DOHH2 (cell line): ENCODE measurements at regions not wholly inside any gene's neighbourhood (a gene's known extent, or its start where the extent isn't known, plus 50 kb on each side); places are given as distances from the start of the nearest gene placed in this dataset.

Experiments
- H3F3A ChIP-seq: fragments of 200-600 bp; sonication (generic), shearing (Covaris generic); 2 replicates; pipeline ENCODE4 v1.6.0; 2016; ENCODE audit warnings: antibody characterized with exemption, mild to moderate bottlenecking; ENCODE audit not compliant: control insufficient read depth, insufficient read depth
- H3K27ac ChIP-seq: fragments of 200-600 bp; sonication (generic); 2 replicates; pipeline ENCODE4 v1.5.1; 2014; ENCODE audit warnings: low read depth, mild to moderate bottlenecking, low read length, moderate library complexity
- H3K27me3 ChIP-seq: fragments of 200-600 bp; sonication (generic); 2 replicates; pipeline ENCODE4 v1.6.1; 2014; ENCODE audit warnings: mild to moderate bottlenecking, low read length, mixed read lengths; ENCODE audit not compliant: control insufficient read depth
- H3K36me3 ChIP-seq: fragments of 200-600 bp; sonication (generic); 2 replicates; pipeline ENCODE4 v1.6.1; 2014; ENCODE audit warnings: mild to moderate bottlenecking, low read length, moderate library complexity, mixed read lengths; ENCODE audit not compliant: control insufficient read depth
- H3K4me1 ChIP-seq: fragments of 200-600 bp; sonication (generic); 2 replicates; pipeline ENCODE4 v1.6.1; 2014; ENCODE audit warnings: mild to moderate bottlenecking, low read length, mixed read lengths; ENCODE audit not compliant: control insufficient read depth
- H3K4me2 ChIP-seq: fragments of 200-600 bp; sonication (generic); 2 replicates; pipeline ENCODE4 v1.6.0; 2014; ENCODE audit warnings: mild to moderate bottlenecking, low read length, moderate library complexity
- H3K4me3 ChIP-seq: fragments of 200-600 bp; sonication (generic); 2 replicates; pipeline ENCODE4 v1.5.1; 2014; ENCODE audit warnings: mild to moderate bottlenecking, low read length, mixed read lengths
- H3K79me2 ChIP-seq: fragments of 200-600 bp; sonication (generic); 2 replicates; pipeline ENCODE4 v1.6.1; 2014; ENCODE audit warnings: mild to moderate bottlenecking, low read length, mixed read lengths; ENCODE audit not compliant: control insufficient read depth
- H3K9me2 ChIP-seq: fragments of 200-600 bp; sonication (generic); replicated peaks from 2 replicates; pipeline ENCODE4 v1.6.1; 2014; ENCODE audit warnings: mild to moderate bottlenecking, low read length, mixed read lengths; ENCODE audit not compliant: control insufficient read depth
- H3K9me3 ChIP-seq: fragments of 200-600 bp; sonication (generic); 2 replicates; pipeline ENCODE4 v1.6.1; 2014; ENCODE audit warnings: antibody characterized with exemption, low read length, mixed read lengths; ENCODE audit not compliant: control insufficient read depth, insufficient read depth
- H4K20me1 ChIP-seq: fragments of 200-600 bp; sonication (generic); 2 replicates; pipeline ENCODE4 v1.6.0; 2014; ENCODE audit warnings: low read depth, mild to moderate bottlenecking, antibody characterized with exemption, low read length, moderate library complexity; ENCODE audit not compliant: control insufficient read depth, insufficient read depth
- EZH2phosphoT487 ChIP-seq: fragments of 200-600 bp; sonication (generic); IDR thresholded peaks from 2 replicates; pipeline ENCODE4 v1.6.1; 2017; ENCODE audit warnings: borderline replicate concordance, mild to moderate bottlenecking, antibody characterized with exemption, low read length, moderate library complexity, mixed read lengths
- TF ChIP-seq, protein P1 (sequence below): fragments of 200-600 bp; sonication (generic); IDR thresholded peaks from one replicate; pipeline ENCODE4 v1.5.1; 2014; ENCODE audit warnings: antibody characterized with exemption, mild to moderate bottlenecking, low read depth, low read length; ENCODE audit not compliant: poor library complexity, severe bottlenecking

DNA sequence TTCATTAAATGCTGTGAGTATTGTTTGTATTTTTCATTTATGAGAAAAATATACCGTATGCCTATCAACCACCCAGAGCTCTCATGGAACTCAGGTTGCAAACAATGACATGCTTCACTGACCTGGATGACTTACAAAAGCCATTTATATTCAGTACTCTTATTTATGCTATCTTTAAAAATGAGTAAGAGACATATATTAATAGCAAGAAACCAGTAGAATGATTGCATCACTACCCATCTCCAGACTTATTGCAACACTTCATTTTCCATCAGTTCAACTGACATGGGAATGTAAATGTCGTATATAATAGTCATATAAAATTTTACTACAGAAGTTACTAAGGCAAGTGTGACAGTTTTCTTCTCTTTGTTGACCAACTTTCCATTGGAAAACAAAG, 69.1 kb downstream of the OTP start:
- Histone ChIP-seq H3F3A (no peaks in the 10 kb centered on the region), H3K4me2 (no peak overlapping the region), H3K4me3 (no peak overlapping the region), H3K4me1 (no peaks in the 10 kb centered on the region), H3K9me2 (no peaks in the 10 kb centered on the region), H3K27me3 (peaks cover 12% of the 10 kb centered on the region; the same call in 1 of the 2 replicates), H3K9me3 (no peaks in the 10 kb centered on the region), H3K79me2 (no peaks in the 10 kb centered on the region), H4K20me1 (no peaks in the 10 kb centered on the region), H3K36me3 (no peaks in the 10 kb centered on the region), H3K27ac (no peak overlapping the region)
- TF ChIP-seq EZH2phosphoT487: no peak
- TF ChIP-seq, protein P1, sequence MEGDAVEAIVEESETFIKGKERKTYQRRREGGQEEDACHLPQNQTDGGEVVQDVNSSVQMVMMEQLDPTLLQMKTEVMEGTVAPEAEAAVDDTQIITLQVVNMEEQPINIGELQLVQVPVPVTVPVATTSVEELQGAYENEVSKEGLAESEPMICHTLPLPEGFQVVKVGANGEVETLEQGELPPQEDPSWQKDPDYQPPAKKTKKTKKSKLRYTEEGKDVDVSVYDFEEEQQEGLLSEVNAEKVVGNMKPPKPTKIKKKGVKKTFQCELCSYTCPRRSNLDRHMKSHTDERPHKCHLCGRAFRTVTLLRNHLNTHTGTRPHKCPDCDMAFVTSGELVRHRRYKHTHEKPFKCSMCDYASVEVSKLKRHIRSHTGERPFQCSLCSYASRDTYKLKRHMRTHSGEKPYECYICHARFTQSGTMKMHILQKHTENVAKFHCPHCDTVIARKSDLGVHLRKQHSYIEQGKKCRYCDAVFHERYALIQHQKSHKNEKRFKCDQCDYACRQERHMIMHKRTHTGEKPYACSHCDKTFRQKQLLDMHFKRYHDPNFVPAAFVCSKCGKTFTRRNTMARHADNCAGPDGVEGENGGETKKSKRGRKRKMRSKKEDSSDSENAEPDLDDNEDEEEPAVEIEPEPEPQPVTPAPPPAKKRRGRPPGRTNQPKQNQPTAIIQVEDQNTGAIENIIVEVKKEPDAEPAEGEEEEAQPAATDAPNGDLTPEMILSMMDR: no peak

DNA sequence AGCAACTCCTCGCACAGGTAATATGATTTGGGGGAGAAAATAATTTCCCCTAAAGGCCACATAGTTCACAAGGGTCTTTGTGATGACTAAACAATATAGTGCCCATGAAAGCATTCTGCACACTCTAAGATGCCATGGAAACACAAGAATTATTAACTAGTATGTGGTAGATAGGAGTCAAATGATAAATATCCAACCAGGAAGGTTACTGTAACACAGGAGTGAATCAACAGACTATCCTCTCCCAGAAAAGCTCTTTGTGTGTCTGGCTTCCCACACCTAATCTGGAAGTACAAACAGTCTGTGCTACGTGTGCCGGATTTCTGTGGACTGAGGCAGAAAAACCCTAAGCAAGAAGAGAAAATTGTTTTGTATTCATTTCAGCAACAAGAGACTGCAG, 70.0 kb downstream of the OTP start:
- H3F3A ChIP-seq: no peaks in the 10 kb centered on the region

GRCh38 chr5:77568082-77568481, 70.4 kb downstream of the OTP start:
- no peaks in the 10 kb centered on the region for H3K36me3 ChIP-seq
- H3K79me2 ChIP-seq: no peaks in the 10 kb centered on the region
- no peak overlapping the region for H3K4me2 ChIP-seq
- H3K9me2 ChIP-seq: no peaks in the 10 kb centered on the region
- no peak overlapping the region for H3K27ac ChIP-seq
- TF ChIP-seq, protein P1: no peak
- no peak for TF ChIP-seq EZH2phosphoT487
- no peaks in the 10 kb centered on the region for H4K20me1 ChIP-seq
- no peaks in the 10 kb centered on the region for H3K4me1 ChIP-seq
- H3K27me3 ChIP-seq: peaks cover 14% of the 10 kb centered on the region; the same call in 1 of the 2 replicates
- no peaks in the 10 kb centered on the region for H3K9me3 ChIP-seq
- H3F3A ChIP-seq: no peaks in the 10 kb centered on the region
- no peak overlapping the region for H3K4me3 ChIP-seq

More for the DNA sequence above, 70.0 kb downstream of the OTP start:
- Histone ChIP-seq H3K4me1 (no peaks in the 10 kb centered on the region), H3K36me3 (no peaks in the 10 kb centered on the region), H3K27ac (no peak overlapping the region), H3K27me3 (peaks cover 14% of the 10 kb centered on the region; the same call in 1 of the 2 replicates), H4K20me1 (no peaks in the 10 kb centered on the region), H3K4me3 (no peak overlapping the region), H3K79me2 (no peaks in the 10 kb centered on the region), H3K4me2 (no peak overlapping the region), H3K9me3 (no peaks in the 10 kb centered on the region), H3K9me2 (no peaks in the 10 kb centered on the region)
- no peak for TF ChIP-seq EZH2phosphoT487
- TF ChIP-seq, protein P1: no peak

- Histone ChIP-seq H3K79me2 (no peaks in the 10 kb centered on the region), H3K4me1 (no peaks in the 10 kb centered on the region), H3F3A (no peaks in the 10 kb centered on the region), H3K4me3 (no peak overlapping the region), H3K36me3 (no peaks in the 10 kb centered on the region), H3K9me3 (no peaks in the 10 kb centered on the region), H3K9me2 (no peaks in the 10 kb centered on the region), H4K20me1 (no peaks in the 10 kb centered on the region), H3K27me3 (peaks cover 10% of the 10 kb centered on the region; the same call in 1 of the 2 replicates), H3K4me2 (no peak overlapping the region), H3K27ac (no peak overlapping the region)
- TF ChIP-seq, protein P1: no peak
- no peak for TF ChIP-seq EZH2phosphoT487
Measured at GRCh38 chr5:77563475-77563874, 71.4 kb upstream of the WDR41 start.
